ENCODE measurements at regions not wholly inside any gene's neighbourhood (a gene's known extent, or its start where the extent isn't known, plus 50 kb on each side); places are given as distances from the start of the nearest gene placed in this dataset.
"Not testable (repeated sequence)": the region's sequence is repeated elsewhere in the genome, so short reads cannot be mapped to it uniquely, and the experiment has no call there.

DNA sequence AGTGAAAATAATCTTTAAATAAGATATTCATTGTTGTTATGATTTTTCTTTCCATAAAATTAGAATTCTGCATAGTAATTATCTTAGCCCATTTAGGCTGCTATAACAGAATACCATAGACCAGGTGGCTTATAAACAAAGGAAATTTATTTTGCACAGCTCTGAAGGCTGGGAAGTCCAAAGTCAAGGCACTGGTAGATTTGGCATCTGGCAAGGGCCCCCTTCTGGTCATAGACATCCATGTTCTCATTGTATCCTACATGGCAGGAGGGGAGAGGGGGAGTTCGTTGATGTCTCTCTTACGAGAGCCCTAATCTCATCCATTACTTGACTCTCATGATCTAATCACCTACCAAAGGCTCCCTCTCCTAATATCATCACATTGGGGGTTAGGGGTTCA, 175.0 kb upstream of the CCN2 start:
- TF ChIP-seq, protein P1, sequence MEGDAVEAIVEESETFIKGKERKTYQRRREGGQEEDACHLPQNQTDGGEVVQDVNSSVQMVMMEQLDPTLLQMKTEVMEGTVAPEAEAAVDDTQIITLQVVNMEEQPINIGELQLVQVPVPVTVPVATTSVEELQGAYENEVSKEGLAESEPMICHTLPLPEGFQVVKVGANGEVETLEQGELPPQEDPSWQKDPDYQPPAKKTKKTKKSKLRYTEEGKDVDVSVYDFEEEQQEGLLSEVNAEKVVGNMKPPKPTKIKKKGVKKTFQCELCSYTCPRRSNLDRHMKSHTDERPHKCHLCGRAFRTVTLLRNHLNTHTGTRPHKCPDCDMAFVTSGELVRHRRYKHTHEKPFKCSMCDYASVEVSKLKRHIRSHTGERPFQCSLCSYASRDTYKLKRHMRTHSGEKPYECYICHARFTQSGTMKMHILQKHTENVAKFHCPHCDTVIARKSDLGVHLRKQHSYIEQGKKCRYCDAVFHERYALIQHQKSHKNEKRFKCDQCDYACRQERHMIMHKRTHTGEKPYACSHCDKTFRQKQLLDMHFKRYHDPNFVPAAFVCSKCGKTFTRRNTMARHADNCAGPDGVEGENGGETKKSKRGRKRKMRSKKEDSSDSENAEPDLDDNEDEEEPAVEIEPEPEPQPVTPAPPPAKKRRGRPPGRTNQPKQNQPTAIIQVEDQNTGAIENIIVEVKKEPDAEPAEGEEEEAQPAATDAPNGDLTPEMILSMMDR (IDR thresholded peaks at IDR 0.05; ENCODE audit: extremely low read depth, insufficient read depth, missing control alignments), result no peak
- no peak for DNase-seq (ENCODE audit: low spot score)
- in situ Hi-C loops (cut with MboI; ENCODE audit: low pct_unique_long_range_greater_than_20kb, low sequenced_read_pairs, unreplicated experiment), result no loop called here

DNA sequence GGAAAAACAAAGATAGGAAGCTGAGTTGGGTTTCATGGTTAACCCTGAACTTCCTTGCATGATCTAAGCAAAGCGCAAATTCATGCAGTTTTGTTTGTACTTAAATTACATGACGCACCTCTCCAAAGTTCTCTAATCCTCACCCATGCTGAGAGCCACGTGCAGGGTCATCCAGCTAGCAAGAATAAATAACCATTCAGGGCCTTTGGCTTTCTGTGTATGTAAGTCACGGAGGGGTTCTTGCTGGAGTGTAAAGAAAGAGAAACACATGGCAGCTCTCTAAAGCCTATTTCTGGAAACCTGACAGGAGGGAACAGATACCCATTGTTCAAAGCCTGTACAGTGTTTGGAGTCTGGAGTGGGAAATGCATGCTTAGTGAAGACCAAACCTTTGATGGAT, 171.7 kb upstream of the CCN2 start:
- no peak for DNase-seq (ENCODE audit: low spot score)
- TF ChIP-seq, protein P1 (IDR thresholded peaks at IDR 0.05; ENCODE audit: extremely low read depth, insufficient read depth, missing control alignments), result no peak
- in situ Hi-C loops (cut with MboI; ENCODE audit: low pct_unique_long_range_greater_than_20kb, low sequenced_read_pairs, unreplicated experiment), result no loop called here

DNA sequence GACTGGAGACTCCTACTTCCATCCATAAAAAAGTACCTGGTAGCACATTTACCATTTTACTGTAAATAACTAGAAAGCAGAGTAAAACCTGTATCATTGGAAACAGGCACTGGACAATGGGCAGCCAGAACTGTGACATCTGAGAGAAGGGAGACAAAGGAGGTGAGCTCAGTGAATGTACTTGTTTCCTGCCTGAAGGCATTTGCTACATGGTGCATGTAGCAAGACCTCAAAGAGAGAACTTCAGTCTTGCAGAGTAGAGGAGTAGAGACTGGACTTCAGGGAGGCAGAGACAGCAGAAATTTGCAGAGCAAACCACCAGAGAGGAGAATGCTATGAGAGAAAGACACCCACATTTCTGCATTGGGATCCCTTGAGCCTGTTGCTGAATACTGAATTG, 171.0 kb upstream of the CCN2 start:
- in situ Hi-C loops (cut with MboI; ENCODE audit: low pct_unique_long_range_greater_than_20kb, low sequenced_read_pairs, unreplicated experiment), result no loop called here
- TF ChIP-seq, protein P1 (IDR thresholded peaks at IDR 0.05; ENCODE audit: extremely low read depth, insufficient read depth, missing control alignments), result no peak
- no peak for DNase-seq (ENCODE audit: low spot score)

DNA sequence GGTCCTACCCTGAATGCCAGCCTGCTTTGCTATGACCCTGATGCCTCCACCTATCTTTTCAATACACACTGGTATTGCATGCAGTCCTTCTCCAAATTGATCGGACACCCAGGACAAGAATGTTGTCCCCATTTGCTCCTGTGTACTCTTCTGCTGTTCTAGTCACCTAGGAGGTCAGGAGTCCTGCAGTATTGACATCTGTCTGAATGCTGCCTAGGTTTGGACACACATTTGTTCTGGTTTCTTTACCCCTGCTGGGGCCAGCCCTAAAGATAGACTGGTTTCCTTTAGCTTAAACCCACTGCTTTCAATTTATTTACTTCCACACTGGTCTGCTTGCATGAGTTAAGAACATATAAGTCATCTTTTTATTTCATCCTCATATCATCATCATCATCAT, 167.0 kb upstream of the CCN2 start:
- no peak for DNase-seq (ENCODE audit: low spot score)
- TF ChIP-seq, protein P1 (IDR thresholded peaks at IDR 0.05; ENCODE audit: extremely low read depth, insufficient read depth, missing control alignments), result no peak
- in situ Hi-C loops (cut with MboI; ENCODE audit: low pct_unique_long_range_greater_than_20kb, low sequenced_read_pairs, unreplicated experiment), result no loop called here

DNA sequence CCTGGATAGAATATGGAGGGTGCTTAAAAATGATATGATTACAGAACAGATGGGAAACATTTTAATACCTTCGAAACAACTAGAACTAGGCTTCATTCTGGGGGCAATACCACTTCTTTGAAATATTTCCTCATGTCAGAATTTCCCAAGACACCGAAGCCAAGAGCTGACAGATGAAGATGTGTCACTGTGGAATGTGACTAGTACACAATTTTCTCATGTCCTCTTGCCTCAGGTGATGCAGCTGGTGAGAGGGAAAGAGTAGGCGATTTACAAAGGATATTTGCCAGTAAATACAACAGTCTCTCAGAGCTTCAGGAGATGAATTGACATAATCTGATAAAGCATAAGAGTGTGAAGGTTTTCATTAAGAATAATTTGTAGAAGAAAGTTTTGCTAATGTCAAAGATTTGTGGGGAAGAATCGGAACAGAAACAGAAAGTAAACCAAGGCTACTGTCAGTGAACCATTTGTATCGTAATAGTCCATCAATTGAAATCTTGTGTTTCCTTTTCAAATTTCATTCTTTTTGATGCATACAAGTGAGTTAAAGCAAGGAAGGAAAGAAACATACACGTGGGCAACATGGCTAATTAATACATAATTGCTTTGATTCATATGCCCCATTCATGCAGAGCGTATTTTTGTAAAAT, 164.7 kb upstream of the CCN2 start:
- in situ Hi-C loops (cut with MboI; ENCODE audit: low pct_unique_long_range_greater_than_20kb, low sequenced_read_pairs, unreplicated experiment), result no loop called here
- no peak for DNase-seq (ENCODE audit: low spot score)
- TF ChIP-seq, protein P1 (IDR thresholded peaks at IDR 0.05; ENCODE audit: extremely low read depth, insufficient read depth, missing control alignments), result no peak

DNA sequence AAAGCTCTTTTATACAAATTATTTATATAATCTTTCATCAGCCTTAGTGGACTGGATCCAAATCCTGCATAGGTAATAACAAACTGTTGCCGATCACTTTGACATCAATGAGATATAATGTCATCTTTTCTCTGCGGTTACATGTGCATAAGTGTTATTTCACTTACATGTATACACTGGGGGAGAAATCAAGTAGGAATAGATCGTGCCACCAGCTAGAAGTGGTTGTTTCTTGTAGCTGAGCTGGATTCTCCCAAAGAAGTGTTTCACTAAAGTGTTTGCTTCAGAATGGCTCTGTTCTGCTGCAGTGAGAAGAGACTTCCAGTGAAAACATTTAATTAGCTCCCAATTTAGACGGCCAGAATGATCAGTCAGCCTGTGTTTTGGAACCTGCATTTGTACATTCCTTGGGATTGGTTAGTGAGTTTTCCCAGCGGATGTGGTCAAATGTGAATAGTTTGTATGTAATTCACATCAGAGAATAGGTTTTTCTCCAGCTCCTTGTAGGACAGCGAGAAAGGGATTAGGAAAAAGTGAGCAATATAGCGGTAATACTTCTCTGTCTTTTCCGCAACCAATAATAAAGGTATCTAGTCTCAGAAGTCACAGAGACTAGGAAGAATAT, 163.1 kb upstream of the CCN2 start:
- TF ChIP-seq, protein P1 (IDR thresholded peaks at IDR 0.05; ENCODE audit: extremely low read depth, insufficient read depth, missing control alignments), result no peak
- in situ Hi-C loops (cut with MboI; ENCODE audit: low pct_unique_long_range_greater_than_20kb, low sequenced_read_pairs, unreplicated experiment), result no loop called here

DNA sequence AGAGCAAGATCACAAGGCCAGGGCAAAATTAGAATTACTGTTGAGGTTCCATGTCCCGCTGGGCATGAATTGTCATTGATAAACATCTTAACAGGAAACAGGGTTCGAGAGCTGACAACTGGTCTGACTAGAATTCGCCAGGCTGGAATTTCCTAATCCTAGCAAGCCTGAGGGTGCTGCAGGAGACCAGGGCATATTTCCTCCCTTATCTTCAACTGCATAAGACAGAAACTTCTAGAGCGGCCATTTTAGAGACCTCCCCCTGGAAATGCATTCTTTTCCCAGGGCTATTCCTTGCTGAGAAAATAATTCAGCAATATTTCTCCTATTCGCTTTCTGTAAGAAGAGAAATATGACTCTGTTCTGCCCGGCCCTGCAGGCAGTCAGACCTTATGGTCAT, 158.6 kb upstream of the CCN2 start:
- in situ Hi-C loops (cut with MboI; ENCODE audit: low pct_unique_long_range_greater_than_20kb, low sequenced_read_pairs, unreplicated experiment); DNase-seq (ENCODE audit: low spot score): not testable (repeated sequence)

More for the DNA sequence above, 163.1 kb upstream of the CCN2 start:
- no peak for DNase-seq (ENCODE audit: low spot score)
